HL-60 (cell line): ENCODE measurements at regions not wholly inside any gene's neighbourhood (a gene's known extent, or its start where the extent isn't known, plus 50 kb on each side); places are given as distances from the start of the nearest gene placed in this dataset.

ENCODE experiments used
- GABPA ChIP-seq: IDR thresholded peaks from 2 replicates; pipeline ENCODE4 v1.6.1; 2012; ENCODE audit warnings: low read depth
- POLR2AphosphoS5 ChIP-seq: IDR thresholded peaks from 2 replicates; pipeline ENCODE4 v1.6.1; 2012; ENCODE audit warnings: low read depth
- REST ChIP-seq: IDR thresholded peaks from 2 replicates; pipeline ENCODE4 v1.6.1; 2012; ENCODE audit warnings: low read depth; ENCODE audit not compliant: insufficient replicate concordance
- SPI1 ChIP-seq: IDR thresholded peaks from 2 replicates; pipeline ENCODE4 v1.6.1; 2012; ENCODE audit warnings: low read depth, mild to moderate bottlenecking, borderline replicate concordance
- TF ChIP-seq, protein P1 (sequence below): IDR thresholded peaks from one replicate; pipeline ENCODE4 v1.5.1; 2011; ENCODE audit warnings: low read length, control low read depth, inconsistent platforms; ENCODE audit not compliant: insufficient read depth

DNA sequence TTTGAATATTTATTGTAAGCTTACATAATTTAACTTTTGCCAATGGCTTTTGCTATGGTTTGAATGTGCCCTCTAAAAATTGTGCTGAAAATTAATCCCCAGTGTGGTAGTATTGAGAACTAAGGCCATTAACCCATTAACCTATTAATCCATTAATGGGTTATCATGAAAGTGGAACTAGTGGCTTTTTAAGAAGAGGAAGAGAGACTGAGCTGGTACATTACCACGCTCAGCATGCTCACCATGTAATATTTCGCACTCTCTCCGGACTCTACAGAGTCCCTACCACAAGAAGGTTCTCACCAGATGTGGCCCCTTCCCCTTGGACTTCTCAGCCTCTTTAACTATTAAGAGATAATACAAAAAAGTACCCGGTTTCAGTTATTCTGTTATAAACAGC lies 164.4 kb upstream of the ZRANB2 start:
- TF ChIP-seq, protein P1, sequence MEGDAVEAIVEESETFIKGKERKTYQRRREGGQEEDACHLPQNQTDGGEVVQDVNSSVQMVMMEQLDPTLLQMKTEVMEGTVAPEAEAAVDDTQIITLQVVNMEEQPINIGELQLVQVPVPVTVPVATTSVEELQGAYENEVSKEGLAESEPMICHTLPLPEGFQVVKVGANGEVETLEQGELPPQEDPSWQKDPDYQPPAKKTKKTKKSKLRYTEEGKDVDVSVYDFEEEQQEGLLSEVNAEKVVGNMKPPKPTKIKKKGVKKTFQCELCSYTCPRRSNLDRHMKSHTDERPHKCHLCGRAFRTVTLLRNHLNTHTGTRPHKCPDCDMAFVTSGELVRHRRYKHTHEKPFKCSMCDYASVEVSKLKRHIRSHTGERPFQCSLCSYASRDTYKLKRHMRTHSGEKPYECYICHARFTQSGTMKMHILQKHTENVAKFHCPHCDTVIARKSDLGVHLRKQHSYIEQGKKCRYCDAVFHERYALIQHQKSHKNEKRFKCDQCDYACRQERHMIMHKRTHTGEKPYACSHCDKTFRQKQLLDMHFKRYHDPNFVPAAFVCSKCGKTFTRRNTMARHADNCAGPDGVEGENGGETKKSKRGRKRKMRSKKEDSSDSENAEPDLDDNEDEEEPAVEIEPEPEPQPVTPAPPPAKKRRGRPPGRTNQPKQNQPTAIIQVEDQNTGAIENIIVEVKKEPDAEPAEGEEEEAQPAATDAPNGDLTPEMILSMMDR = no peak
- TF ChIP-seq REST = no peak
- no peak for TF ChIP-seq GABPA
- TF ChIP-seq POLR2AphosphoS5 = no peak
- TF ChIP-seq SPI1 = no peak
